Peyer's patch (tissue), 4 donors: ENCODE measurements at regions not wholly inside any gene's neighbourhood (a gene's known extent, or its start where the extent isn't known, plus 50 kb on each side); places are given as distances from the start of the nearest gene placed in this dataset.

ENCODE experiments used
- DNase-seq, 3 donors: peaks; one replicate each; pipeline ENCODE4 v3.0.0-alpha.2; 2017 to 2019
- H3K27ac ChIP-seq, 4 donors: fragments of 200-600 bp; sonication (generic); one replicate each; pipeline ENCODE4 v1.5.1; 2016 to 2019
- H3K27me3 ChIP-seq, 2 donors: fragments of 200-600 bp; sonication (generic); one replicate each; pipeline ENCODE4 v1.5.1; 2019
- H3K36me3 ChIP-seq, 3 donors: fragments of 200-600 bp; sonication (generic); one replicate each; pipeline ENCODE4 v1.5.1; 2016 to 2019
- H3K4me1 ChIP-seq, 4 donors: fragments of 200-600 bp; sonication (generic); one replicate each; pipeline ENCODE4 v1.5.1; 2016 to 2019
- H3K4me3 ChIP-seq, 4 donors: fragments of 200-600 bp; sonication (generic); 1 replicate in 3 of 4; 2 replicates in 1 of 4; pipeline ENCODE4 v1.5.1; 2016 to 2019; ENCODE audit warnings: mild to moderate bottlenecking in 1 of 4
- H3K9me3 ChIP-seq, 4 donors: fragments of 200-600 bp; sonication (generic); one replicate each; pipeline ENCODE4 v1.5.1; 2016 to 2019; ENCODE audit warnings: mild to moderate bottlenecking in 1 of 4
- POLR2A ChIP-seq, 2 donors: fragments of 450-650 bp; IDR thresholded peaks; one replicate each; pipeline ENCODE4 v1.5.1; 2017; ENCODE audit warnings: antibody characterized with exemption in 2 of 2, mild to moderate bottlenecking in 2 of 2, moderate library complexity in 2 of 2
- TF ChIP-seq, protein P1 (sequence below), 6 experiments: fragments of 450-650 bp in 4 of 6; fragments of 200-600 bp in 2 of 6; sonication (generic) in 1 of 6; IDR thresholded peaks; one replicate each; pipeline ENCODE4 v1.5.1; 2017 to 2019; ENCODE audit warnings: antibody characterized with exemption in 6 of 6, mild to moderate bottlenecking in 3 of 6, moderate library complexity in 1 of 6

DNA sequence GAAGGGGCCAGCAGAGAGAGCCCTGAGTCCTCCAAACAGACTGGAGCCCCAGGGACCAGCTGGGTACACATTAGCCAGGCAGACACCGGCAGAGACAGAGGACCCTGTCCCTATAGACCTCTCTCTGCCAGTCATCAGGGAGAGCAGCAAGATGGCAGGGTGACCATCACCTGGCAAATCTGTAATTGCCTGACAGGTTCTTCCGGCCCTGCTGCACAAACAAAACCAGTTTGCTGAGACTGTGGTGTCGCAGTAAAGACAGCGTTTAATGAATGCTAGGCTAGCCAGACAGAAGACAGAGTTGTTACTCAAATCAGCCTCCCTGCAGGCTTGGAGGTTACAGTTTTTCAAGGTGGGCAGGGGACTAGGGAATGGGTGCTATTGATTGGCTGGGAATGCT lies 618.9 kb downstream of the NPHP4 start:
- no peaks in the 10 kb centered on the region for H3K27me3 ChIP-seq
- DNase-seq, result no peak
- no peaks in the 10 kb centered on the region for H3K4me1 ChIP-seq
- H3K36me3 ChIP-seq, result no peaks in the 10 kb centered on the region
- peaks cover 0 to 9% (median 0%) of the 10 kb centered on the region in 4 donors for H3K9me3 ChIP-seq
- TF ChIP-seq, protein P1, sequence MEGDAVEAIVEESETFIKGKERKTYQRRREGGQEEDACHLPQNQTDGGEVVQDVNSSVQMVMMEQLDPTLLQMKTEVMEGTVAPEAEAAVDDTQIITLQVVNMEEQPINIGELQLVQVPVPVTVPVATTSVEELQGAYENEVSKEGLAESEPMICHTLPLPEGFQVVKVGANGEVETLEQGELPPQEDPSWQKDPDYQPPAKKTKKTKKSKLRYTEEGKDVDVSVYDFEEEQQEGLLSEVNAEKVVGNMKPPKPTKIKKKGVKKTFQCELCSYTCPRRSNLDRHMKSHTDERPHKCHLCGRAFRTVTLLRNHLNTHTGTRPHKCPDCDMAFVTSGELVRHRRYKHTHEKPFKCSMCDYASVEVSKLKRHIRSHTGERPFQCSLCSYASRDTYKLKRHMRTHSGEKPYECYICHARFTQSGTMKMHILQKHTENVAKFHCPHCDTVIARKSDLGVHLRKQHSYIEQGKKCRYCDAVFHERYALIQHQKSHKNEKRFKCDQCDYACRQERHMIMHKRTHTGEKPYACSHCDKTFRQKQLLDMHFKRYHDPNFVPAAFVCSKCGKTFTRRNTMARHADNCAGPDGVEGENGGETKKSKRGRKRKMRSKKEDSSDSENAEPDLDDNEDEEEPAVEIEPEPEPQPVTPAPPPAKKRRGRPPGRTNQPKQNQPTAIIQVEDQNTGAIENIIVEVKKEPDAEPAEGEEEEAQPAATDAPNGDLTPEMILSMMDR (IDR thresholded peaks at IDR 0.05), result no peak
- no peak for TF ChIP-seq POLR2A (IDR thresholded peaks at IDR 0.05)
- no peak overlapping the region for H3K27ac ChIP-seq
- no peak overlapping the region for H3K4me3 ChIP-seq

DNA sequence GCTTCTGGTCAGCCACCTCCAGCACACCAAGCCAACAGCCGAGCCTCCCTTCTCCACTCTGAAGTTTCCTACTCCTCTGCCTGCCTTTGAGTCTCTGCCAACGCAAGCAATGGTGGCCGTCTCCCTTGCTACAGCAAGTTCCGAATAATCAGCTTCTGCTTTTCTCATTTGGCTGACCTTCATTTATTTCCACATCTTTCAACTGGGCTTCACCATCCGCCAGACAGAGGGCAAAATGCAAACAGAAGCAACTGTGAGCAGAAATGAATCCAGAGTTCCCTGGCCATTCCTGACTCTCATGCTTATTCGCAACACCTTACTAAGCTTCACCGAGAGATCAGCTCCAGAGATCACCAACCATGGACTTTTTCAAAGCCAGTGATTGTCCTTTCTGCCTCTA lies 621.0 kb downstream of the NPHP4 start:
- H3K4me1 ChIP-seq, result no peaks in the 10 kb centered on the region
- no peaks in the 10 kb centered on the region for H3K27me3 ChIP-seq
- H3K27ac ChIP-seq, result no peak overlapping the region
- no peaks in the 10 kb centered on the region for H3K36me3 ChIP-seq
- DNase-seq, result no peak
- H3K4me3 ChIP-seq, result no peak overlapping the region
- no peak for TF ChIP-seq POLR2A (IDR thresholded peaks at IDR 0.05)
- TF ChIP-seq, protein P1 (IDR thresholded peaks at IDR 0.05), result no peak
- H3K9me3 ChIP-seq, result peaks cover 0 to 9% (median 0%) of the 10 kb centered on the region in 4 donors

DNA sequence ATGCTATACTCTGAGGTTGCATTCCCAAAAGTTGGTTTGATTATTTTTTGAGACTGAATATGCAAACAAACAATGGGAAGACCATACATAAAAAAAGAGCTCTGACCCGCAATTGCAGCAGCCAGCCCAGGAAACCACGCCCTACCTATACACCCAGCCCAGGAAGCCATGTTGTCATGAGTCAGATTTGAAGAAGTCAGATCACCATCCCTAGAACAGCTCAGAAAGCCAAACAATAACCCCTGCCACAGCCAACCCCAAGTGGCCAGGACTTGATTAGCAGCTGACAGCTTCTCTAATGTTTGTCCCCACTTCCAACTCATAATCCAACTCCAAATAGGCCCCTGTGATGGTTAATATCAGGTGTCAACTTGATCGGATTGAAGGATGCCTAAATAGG lies 621.9 kb downstream of the NPHP4 start:
- Histone ChIP-seq H3K4me1 (no peaks in the 10 kb centered on the region), H3K9me3 (peaks cover 0 to 9% (median 0%) of the 10 kb centered on the region in 4 donors), H3K36me3 (no peaks in the 10 kb centered on the region), H3K4me3 (no peak overlapping the region), H3K27ac (no peak overlapping the region), H3K27me3 (no peaks in the 10 kb centered on the region)
- no peak for DNase-seq
- no peak for TF ChIP-seq POLR2A (IDR thresholded peaks at IDR 0.05)
- TF ChIP-seq, protein P1 (IDR thresholded peaks at IDR 0.05), result no peak

DNA sequence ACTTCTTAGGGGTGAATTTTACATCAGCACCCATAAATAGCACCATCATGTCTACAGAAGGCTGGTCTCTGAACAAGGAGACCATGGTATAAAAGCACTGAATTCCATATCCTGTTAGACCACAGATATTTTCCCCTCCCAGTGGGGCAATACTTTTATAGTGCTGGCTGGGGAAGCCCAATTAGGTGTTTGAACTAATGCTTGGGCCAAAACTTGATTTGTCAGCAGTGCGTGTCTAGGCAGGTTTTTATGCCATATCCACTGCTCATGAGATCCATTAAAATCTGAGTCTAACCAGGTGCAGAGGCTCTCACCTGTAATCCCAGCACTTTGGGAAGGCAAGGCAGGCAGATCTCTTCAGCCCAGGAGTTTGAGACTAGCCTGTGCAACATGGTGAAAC lies 623.0 kb downstream of the NPHP4 start:
- DNase-seq, result no peak
- no peak for TF ChIP-seq POLR2A (IDR thresholded peaks at IDR 0.05)
- TF ChIP-seq, protein P1 (IDR thresholded peaks at IDR 0.05), result no peak

DNA sequence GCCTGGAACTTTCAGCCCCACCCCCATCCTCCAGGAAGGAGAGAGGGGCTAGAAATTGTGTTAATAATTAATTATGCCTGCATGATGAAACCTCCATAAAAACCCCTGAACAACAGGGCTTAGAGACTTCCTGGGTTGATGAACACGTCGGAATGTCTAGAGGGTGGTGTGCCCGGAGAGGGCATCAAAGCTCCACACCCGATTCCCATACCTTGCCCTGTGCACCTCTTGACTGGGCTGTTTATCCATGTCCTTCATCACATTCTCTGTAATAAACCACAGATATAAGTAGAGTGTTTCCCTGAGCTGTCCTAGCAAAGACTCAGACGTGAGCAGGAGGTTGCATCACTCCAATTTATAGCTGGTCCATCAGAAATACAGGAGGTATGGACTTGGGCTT lies 624.0 kb downstream of the NPHP4 start:
- DNase-seq, result no peak
- H3K27me3 ChIP-seq, result no peaks in the 10 kb centered on the region
- H3K4me1 ChIP-seq, result no peaks in the 10 kb centered on the region

More for the DNA sequence above, 623.0 kb downstream of the NPHP4 start:
- H3K4me3 ChIP-seq, result no peak overlapping the region
- peaks cover 0 to 9% (median 0%) of the 10 kb centered on the region in 4 donors for H3K9me3 ChIP-seq
- H3K4me1 ChIP-seq, result no peaks in the 10 kb centered on the region
- no peaks in the 10 kb centered on the region for H3K36me3 ChIP-seq
- H3K27ac ChIP-seq, result no peak overlapping the region
- no peaks in the 10 kb centered on the region for H3K27me3 ChIP-seq

More for the DNA sequence above, 624.0 kb downstream of the NPHP4 start:
- peaks cover 0 to 6% (median 0%) of the 10 kb centered on the region in 4 donors for H3K9me3 ChIP-seq
- TF ChIP-seq POLR2A (IDR thresholded peaks at IDR 0.05), result no peak
- TF ChIP-seq, protein P1 (IDR thresholded peaks at IDR 0.05), result no peak
- H3K27ac ChIP-seq, result no peak overlapping the region
- no peak overlapping the region for H3K4me3 ChIP-seq
- no peaks in the 10 kb centered on the region for H3K36me3 ChIP-seq
